Glomerular visceral epithelial cell (primary cell): ENCODE measurements at regions not wholly inside any gene's neighbourhood (a gene's known extent, or its start where the extent isn't known, plus 50 kb on each side); places are given as distances from the start of the nearest gene placed in this dataset.

Experiments used
- DNase-seq: peaks from one replicate; pipeline ENCODE4 v3.0.0-alpha.2; 2016; ENCODE audit errors: extremely low spot score

DNA sequence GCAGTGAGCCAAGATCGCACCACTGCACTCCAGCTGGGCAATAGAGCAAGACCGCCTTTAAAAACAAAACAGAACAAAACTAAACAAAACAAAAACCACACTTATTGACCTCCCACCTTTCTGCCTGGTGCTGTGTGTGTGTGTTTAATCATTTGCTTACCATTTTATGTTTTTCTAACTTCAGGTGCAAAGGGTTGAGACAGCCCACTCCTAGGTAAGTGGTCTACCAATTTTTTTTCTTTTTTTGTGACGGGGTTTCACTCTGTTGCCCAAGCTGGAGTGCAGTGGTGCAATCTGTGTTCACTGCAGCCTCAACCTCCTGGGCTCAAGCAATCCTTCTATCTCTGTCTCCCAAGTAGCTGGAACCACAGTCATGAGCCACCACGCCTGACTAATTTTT lies 65.8 kb downstream of the SALL1 start:
- no peak for DNase-seq

DNA sequence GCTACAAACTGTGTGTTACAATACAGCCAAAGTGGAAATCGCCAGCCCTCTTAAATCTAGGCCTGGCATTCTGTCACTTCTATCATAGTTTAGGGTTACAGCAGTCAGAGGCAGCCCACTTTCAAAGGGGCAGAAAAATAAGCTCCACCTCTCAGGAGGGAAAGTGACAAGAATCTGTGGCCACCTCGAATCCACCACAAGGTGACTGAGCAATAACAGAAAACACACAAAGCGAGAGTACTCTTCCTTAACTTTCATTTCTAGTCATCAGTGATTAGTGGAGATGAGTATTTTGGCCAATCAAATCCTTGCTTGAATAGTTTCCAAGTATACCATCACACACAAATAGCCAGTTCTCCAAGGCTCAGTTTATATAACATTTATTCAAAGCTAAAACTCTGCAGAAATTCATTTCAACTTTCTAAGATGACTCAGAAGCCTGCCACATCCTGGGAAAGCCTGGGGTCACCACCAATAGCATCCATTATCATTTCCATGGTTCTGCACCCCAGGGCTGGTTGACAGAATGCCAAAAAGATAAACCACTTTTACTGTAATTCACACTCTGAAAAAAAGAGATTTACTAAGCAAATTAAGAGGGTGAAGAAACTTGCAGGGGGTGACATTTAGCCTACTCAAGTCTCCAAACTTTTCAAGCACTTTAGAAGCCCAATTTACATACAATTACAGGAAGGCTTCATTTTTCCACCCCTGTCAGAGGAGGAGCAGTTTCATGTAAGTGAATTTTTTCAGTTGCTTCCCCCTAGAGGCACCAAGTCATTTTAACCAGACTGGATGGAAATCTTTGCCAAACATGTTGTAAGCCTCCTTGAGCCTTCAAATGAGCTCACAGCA lies 66.8 kb downstream of the SALL1 start:
- DNase-seq, result peak; percentile 0

DNA sequence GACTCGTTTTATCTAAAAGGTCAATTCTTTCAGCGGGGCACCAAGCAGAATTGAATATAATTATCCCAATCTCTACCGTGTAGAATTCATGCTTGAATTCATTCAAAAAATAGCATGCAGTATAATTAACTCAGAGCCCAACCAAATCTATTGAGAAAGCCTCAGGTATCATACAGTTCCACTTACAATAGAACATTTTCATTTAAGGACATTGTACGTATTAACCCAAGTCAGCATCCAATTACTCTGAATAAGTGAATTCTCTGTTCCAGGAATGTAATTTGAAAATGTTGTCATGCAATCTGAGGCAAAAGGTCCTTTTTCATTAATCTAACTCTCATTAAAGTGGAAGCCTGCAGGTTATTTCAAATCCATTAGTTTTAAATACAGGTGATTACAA lies 78.5 kb downstream of the SALL1 start:
- no peak for DNase-seq

DNA sequence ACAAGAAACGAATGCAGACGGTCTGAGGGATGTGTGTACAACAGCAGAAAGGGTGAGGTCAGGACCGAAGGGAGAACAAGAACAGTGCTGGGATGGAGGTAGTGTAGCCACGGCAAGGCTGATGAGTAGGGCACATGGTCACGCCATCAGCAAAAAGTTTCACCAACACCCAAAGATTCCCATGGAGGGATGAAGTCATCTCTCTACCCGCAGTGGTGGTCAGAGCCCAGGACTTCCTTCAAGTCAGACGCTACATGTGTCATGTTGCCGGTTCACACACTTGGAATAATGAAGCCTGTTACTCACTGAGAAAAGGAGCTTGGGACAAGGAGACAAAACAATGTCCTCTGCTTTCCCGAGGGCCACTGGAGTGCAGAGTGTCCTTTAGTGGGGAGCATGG lies 79.7 kb downstream of the SALL1 start:
- no peak for DNase-seq

DNA sequence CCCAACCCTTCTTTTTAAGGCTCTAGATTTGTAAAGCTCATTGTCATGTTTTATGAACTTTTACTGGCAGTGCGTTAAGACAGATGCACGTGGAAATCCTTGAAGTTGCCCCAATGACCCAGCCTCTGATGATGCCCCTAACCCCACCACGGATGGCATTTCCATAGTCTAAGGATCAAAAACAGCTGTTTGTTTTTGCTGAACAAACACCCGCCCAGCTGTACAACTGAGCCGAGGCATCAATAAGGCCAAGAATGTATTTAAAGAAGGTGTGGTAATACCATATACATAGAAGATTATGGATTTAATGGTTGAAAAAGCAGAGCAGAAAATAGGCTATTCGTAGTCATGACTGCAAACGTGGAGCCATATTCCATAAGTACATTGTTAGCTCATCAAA lies 83.7 kb downstream of the SALL1 start:
- no peak for DNase-seq

DNA sequence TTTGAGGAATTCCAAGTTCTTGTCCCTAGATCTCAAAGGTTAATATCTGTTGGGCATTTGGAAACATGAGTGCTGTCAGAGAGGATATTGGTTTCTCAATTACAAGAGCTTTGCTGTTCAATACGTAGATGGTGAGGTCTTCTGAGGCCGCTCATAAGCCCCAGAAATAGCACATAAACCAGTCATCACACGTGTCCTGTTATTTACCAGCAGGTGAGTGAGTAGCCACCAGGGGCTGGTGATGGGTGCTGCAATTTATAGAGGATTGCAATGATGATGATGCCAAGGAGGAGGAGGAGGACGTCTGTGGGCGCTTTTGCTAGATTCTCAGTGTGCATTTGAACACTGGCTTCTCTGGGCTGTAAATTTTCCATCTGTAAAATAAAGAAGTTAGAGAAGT lies 89.0 kb downstream of the SALL1 start:
- no peak for DNase-seq

DNA sequence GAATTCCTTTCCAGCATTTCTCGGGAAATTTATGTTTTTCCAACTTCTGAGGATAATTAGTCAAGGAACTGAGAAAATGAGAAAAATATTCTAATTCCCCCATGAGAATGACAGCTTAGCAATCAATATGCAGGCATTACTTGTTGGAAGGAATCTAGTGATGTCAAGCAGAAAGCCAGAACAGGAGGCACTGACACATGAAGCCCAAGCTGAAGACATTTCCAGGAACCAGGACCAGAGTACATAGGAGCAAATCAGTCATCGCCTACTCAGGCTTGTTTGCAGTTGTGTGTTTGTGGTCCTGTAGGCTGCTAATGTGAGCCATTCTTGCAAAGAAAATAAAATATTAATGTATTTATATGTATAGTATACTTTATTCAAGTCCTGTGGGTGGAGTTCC lies 89.7 kb downstream of the SALL1 start:
- DNase-seq, result no peak

DNA sequence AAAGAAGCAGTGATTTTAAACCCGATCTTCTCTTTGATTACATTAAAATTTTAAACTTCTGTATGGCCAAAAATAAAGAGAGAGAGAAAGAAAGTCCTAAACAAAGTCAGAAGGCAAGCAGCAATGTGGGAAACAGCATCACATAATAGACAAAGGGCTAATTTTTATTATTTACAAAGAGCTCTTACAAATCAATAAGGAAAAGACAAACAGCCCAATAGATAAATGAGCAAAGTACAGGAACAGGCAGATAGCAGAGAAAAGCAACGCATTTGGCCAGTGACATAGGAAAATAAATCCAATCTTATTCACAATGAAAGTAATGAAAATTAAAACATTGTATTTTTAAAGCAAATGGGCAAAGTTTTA lies 93.1 kb downstream of the SALL1 start:
- DNase-seq, result no peak

DNA sequence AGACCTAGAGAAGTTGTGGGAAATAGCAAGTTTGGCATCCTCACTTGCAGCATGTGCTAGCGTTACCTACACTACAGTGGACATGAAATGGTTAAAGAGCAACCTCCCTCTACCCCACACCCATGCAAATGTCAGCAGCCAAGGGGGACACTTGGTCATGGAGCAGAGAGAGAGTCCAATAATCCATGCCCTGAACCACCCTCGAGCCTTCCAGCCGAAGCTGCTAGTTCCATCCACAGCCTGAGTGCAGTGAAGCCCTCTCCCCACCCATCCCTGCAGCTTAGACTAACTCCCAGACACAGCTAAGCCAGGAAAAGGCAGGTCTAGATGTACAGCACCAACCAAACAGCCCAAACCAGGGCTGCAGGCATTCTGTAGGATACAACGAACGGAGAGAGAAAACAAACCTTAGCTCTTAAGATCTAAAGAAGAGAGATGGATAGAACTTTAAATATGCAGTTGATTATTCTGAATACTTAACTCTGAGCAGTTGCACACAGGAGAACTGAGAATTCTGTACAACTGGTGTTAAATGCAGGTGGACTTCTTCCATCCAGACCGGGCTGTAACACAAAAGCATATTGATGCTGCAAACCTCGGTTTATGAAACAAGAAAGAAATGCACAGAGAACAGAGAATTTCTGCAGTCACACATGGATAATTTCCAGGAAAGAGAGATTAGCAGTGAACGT lies 93.8 kb downstream of the SALL1 start:
- DNase-seq, result no peak

DNA sequence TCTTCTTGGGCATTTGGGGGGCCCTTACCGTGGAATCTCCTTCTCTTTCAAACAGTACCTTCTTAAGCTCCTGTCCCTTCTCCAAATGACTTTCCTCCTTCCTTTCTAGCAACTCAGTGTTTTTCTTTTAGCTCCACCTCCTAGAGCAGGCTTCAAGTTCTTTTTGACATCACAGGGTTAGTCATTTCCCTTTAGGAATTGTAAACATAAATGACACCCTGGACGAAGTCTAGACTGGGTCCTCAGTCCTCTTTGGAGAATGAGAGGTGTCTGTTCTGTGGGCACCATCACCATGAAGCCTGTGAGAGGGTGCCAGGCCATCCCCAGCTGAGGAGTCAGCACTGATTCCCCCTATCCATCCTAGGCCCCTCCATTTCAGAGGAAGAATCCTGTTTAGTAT lies 94.7 kb downstream of the SALL1 start:
- no peak for DNase-seq

DNA sequence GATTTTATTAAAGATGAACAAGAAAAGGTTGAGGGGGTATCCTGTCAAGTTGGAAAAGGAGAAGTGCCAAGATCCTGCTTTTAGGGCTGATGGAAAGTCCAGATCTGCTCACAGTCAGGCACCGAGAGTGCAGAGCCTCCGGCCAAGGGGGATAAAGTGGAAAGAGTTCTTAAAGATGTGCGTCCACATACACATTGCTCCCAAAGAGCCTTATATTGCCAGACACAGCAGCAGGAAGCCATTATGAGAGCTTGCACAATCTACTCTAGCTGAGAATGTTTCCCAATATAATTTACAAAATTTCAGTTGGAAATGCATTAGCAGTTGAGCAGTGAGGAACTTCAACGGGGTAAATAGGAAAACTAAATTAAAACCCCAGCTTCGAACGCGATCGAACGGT lies 95.6 kb downstream of the SALL1 start:
- no peak for DNase-seq

DNA sequence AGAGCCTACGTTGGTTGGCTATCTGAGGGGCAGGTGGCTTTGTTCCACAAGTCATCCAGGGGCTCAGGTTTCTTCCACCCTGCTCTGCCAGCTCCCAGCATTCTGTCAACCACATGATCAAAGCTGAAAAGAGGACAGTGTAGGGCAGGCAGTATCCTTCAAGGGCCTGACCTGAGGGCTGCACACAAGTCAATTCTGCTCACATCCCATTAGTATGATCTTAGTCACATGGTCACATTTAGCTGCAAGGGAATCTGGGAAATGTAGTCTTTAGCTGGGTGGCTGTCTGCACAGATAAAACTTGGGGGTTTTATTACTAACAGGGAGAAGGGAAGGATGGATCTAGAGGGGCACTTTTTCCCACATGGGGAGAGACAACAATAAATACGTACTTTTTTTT lies 97.3 kb downstream of the SALL1 start:
- no peak for DNase-seq

DNA sequence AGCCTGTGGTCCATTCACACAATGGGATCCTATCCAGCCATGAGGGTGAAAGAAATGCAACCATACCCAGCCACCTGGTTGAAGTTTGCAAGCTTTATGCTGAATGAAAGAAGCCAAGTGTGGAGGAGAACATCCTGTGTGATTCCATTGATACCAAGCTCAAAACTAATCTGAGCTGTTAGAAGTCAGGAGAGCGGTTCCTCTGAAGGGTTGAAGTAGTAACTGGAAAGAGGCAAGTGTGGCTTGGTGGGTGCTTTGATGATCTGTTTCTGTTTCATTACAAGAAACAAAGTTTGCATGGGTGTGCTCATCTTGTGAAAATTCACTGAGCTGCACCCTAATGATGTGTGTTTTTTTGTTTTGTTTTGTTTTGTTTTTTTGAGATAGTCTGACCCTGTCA lies 99.4 kb downstream of the SALL1 start:
- no peak for DNase-seq

DNA sequence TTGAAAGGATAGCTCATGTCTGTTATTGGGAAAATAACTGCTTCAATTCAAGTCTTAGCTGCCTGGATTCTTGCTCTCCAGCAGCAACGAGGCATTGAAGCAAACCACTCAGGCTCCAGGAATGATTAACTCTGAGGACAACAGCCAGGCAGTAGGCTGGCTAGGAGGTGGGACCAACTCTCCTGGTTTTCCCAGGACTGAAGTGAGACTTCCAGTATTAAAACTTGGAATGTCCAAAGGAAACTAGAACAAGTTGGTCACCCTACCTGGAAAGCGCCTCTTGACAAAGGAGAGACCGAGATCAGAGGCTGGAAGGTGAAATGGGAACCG lies 100.7 kb downstream of the SALL1 start:
- peak; percentile 7 for DNase-seq

DNA sequence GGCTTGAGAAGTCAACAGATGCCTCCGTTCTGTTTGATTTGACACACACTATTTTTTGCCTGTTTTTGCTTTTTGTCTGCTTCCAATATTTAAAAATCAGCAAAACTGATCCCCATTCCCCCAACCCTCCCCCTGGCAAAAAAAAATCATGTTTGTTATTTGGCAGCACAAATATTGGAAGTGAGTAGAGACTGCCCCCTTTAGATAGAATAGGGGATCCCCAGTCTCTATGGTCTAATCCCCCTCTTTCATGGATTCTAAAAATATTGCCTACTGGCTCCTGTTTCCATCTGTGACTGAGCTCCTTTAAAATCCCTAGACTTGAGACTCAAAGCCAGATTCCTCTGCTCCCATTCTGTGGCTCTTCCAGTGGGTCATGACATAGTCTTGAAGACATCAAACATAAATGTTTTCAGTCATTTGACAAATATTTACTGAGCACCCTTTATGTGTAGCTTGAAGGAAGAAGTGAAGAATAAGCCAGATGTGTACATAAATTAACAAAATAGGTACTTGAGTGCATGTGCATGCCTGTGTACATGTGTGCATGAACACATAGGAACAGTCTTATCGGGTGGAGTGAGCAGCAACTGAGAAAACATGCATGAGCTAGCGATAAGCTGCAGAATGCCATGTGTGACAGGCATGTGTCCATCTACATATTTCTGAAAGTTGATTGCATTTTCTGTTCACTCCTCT lies 101.2 kb downstream of the SALL1 start:
- DNase-seq, result no peak

DNA sequence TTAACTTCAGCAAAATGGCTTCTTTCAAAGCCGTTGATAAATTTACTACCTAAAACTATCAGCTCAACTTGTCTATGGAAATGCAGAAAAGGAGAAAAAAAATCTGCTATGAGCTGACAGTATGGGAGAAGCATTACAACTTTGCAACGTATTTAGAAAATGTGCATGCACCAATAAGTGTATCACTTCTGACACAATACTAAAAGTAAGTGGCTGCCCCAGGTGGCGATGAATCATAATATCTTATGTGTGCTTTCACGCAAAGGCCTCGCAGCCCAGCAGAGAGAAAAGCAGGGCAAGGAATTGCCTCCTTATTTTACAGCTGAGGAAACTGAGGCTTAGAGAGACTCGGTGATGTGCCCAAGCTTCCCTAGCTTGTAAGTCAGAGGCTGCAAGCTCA lies 101.8 kb downstream of the SALL1 start:
- DNase-seq, result no peak

DNA sequence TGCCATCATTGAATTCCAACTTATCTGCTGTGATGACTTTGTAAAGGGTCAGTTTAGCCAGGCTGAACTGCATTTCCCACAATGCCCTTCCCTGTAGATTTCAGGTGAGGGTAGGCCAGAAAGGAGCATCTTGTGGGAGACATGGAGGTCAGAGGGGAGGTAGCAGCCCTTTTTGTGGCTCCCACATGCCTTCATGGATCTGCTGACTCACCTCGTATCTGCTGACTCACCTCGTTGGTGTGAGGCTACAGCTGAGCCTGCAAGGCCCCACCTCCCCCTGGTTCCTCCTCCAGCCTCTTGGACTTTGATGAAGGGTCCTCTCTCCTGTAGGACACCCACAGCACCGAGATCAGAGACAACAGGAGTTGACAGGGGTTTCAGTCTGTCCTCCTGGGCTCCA lies 102.5 kb downstream of the SALL1 start:
- DNase-seq, result peak; percentile 8

DNA sequence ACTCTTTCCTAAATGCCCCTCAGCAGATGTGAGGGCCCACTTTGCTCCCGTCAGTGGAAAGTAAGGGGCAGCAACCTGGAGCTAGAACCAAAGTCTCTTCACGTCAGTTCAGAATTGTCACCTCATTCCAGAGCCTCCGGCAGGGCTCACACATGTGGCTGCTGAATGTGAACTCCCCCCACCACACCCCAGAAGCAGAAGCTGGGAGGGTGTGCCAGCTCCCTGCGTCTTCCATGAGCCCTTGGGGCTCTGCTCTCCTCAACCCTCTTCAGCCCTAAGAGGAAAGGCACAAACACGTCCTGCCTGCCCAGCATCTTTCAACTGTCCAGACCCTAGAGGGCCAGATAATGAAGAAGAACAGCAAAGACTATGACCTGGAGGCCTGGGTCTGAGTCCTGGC lies 105.3 kb downstream of the SALL1 start:
- DNase-seq, result no peak

DNA sequence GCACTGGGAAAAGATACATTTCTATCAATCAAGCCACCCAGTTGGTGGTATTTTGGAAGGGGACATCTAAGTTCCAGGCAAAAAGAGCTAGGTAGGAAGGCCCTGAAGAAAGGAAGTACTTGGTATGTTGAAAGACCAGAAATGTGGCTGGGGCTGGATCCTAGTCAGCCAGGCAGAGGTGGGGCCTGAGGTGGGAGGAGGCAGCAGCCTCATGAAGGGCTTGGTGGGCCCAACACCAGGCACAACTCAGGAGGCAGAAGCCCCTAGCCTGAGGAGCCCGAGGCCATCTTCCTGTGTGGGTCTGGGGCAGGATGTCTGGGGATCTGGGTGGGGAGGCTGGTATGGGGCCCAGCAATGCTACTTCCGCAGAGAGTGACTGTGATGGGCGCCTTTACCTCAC lies 105.9 kb downstream of the SALL1 start:
- DNase-seq, result no peak

DNA sequence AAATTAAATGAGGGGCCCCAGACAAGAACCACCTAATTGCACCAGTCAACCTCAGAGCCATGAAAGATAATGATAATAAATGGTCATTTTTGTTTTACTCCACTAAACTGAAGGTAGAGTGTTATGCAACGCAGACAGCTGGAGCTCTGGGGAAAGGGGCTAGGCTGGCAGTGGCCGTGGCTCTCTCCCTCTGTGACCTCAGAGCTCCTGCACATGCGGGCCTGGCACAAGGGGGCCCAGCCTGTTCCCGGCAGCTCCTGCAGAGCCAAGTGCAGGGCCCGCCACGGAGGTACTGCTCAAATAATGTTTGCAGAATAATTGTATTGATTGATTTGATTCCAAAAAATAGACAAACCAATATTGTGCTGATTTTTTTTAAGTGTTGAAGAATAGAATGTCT lies 109.5 kb downstream of the SALL1 start:
- DNase-seq, result no peak

DNA sequence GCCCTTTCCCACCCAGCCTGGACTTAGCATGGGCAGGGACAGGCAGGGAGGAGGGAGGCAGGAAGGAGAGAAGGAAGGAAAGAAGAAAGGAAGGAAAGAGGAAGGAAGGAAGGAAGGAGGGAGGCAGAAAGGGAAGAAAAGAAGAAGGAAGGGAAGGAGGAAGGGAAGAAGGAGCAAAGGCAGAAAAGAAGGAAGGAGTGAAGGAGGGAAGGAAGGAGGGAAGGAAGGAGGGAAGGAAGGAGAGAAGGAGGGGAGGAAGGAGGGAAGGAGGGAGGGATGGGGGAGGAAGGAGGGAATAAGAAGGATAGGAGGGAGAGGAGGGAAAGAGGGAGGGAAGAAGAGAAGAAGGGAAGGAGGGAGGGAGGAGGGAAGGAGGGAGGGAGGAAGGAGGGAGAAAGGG lies 110.4 kb downstream of the SALL1 start:
- DNase-seq, result no peak

DNA sequence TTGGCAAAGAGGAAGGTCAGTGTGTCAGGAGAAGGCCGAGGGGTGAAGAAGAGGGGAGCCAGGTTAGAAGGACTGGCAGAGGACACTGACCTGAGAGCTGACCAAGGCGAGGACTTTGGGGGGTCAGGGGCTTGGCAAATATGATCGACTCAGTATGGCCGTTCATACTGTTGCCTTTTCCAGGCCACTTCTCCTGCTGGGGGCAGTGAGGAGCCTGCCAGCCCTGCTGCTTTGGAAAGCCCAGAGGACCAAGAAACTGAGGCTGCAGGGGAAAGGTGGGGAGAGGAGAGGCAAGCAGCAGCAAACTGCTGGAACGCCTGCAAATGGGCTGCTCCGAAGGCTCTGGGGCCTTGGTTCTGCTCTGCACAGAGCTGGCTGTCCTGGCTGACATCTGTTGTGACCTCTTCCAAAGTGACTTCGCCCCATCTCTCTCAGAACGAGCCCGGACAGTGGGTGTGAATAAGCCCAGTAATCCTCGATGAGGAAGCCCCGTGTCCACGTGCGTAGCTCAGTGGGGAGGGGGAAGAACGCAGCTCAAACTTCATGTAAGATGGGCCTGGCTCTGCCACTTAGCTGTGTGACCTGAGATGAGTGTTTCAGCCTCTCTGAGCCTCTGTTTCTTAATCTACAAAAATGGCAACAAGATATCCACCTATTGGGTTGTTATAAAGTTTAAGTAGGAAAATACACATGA lies 111.3 kb downstream of the SALL1 start:
- DNase-seq, result no peak

DNA sequence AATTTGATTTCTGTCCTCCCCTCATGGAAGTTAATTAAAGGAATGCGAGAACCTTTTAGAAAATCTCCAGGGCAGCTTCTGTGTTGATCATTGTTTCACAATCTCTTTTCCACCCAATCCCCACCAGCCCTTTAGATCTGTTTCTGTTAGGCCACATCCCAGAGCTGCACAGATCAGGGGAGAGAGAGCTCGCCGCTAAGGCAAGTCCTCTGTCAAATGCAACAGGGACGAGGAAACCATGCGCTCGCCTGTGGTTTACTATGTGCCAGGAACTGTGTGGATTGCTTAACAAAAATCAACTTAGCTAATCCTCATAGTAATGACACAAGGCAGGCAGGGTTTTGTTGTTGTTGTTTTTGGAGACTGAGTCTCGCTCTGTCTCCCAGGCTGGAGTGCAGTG lies 115.4 kb downstream of the SALL1 start:
- no peak for DNase-seq
